Stomach (tissue), 8 donors: ENCODE measurements at regions not wholly inside any gene's neighbourhood (a gene's known extent, or its start where the extent isn't known, plus 50 kb on each side); places are given as distances from the start of the nearest gene placed in this dataset.

Experiments
- DNase-seq, 2 donors: peaks; one replicate each; pipeline versions ENCODE4 v3.0.0 to v3.0.0-alpha.2; 2013 to 2019
- H3K27ac ChIP-seq, 5 donors: fragments of 200-600 bp in 4 of 5; sonication (generic) in 4 of 5; one replicate each; pipeline ENCODE4 v1.5.1; 2013 to 2019; ENCODE audit warnings: mild to moderate bottlenecking in 1 of 5, moderate library complexity in 1 of 5
- H3K27me3 ChIP-seq, 3 donors: fragments of 200-600 bp; sonication (generic); one replicate each; pipeline ENCODE4 v1.5.1; 2017 to 2019; ENCODE audit warnings: mixed run types in 1 of 3
- H3K36me3 ChIP-seq, 4 donors: fragments of 200-600 bp; sonication (generic); 1 replicate in 3 of 4; 2 replicates in 1 of 4; pipeline ENCODE4 v1.5.1; 2016 to 2019
- H3K4me1 ChIP-seq, 4 donors: fragments of 200-600 bp; sonication (generic); one replicate each; pipeline ENCODE4 v1.5.1; 2016 to 2019
- H3K4me3 ChIP-seq, 4 donors: fragments of 200-600 bp; sonication (generic) in 3 of 4; one replicate each; pipeline ENCODE4 v1.5.1; 2016 to 2019; ENCODE audit warnings: mild to moderate bottlenecking in 1 of 4
- H3K9me3 ChIP-seq, 4 donors: fragments of 200-600 bp; sonication (generic); one replicate each; pipeline ENCODE4 v1.5.1; 2016 to 2019
- CTCF ChIP-seq, 7 experiments: fragments of 450-650 bp in 4 of 7; fragments of 200-600 bp in 3 of 7; sonication (generic) in 3 of 7; IDR thresholded peaks; one replicate each; pipeline ENCODE4 v1.5.1; 2016 to 2019; ENCODE audit warnings: antibody characterized with exemption in 7 of 7, control low read depth in 2 of 7, mild to moderate bottlenecking in 1 of 7
- EP300 ChIP-seq: sonication (generic); formaldehyde crosslinking; IDR thresholded peaks from one replicate; pipeline ENCODE4 v1.6.1; 2017; ENCODE audit warnings: antibody characterized with exemption
- POLR2A ChIP-seq, 4 donors: fragments of 450-650 bp; IDR thresholded peaks; one replicate each; pipeline ENCODE4 v1.6.1; 2016; ENCODE audit warnings: antibody characterized with exemption in 4 of 4, control low read depth in 2 of 4, mild to moderate bottlenecking in 1 of 4, moderate library complexity in 1 of 4
- POLR2AphosphoS5 ChIP-seq, 3 donors: sonication (generic); formaldehyde crosslinking; IDR thresholded peaks; one replicate each; pipeline ENCODE4 v1.6.1; 2016; ENCODE audit warnings: antibody characterized with exemption in 3 of 3
- WGBS, 5 donors: extraction: QIAGEN DNeasy Blood & Tissue Kit in 3 of 5; methylation state at CpG; one replicate each; pipeline versions ENCODE4 v1.1.5 to v1.1.7; 2013 to 2018; 5-methylcytosine and 5-hydroxymethylcytosine counted together
- intact Hi-C: fragments of 100-400 bp; cut with DNase I; formaldehyde crosslinking; loops from one replicate; pipeline ENCODE4 v1.15.1; 2023; ENCODE audit warnings: low total_unique reads
- donor health status: healthy with polysubstance abuse.
- donor health status: Bipolar disorder and iron deficiency.
- donor health status: healthy.

GRCh38 chr3:18641916-18642315 is 216.8 kb upstream of the SATB1 start:
- Histone ChIP-seq H3K9me3 (no peaks in the 10 kb centered on the region), H3K36me3 (no peaks in the 10 kb centered on the region), H3K27ac (no peak overlapping the region), H3K27me3 (no peaks in the 10 kb centered on the region), H3K4me3 (no peak overlapping the region), H3K4me1 (no peaks in the 10 kb centered on the region)
- 86 to 95% (median 90%) methylated on average over 3 of the region's 3 CpGs for WGBS, 5 donors
- intact Hi-C loops, result no loop called here
- no peak for TF ChIP-seq EP300
- no peak for TF ChIP-seq CTCF (IDR thresholded peaks at IDR 0.05)
- no peak for TF ChIP-seq POLR2AphosphoS5 (IDR thresholded peaks at IDR 0.05)
- TF ChIP-seq POLR2A (IDR thresholded peaks at IDR 0.05), result no peak
- DNase-seq, result no peak

- DNase-seq, result no peak
- H3K4me1 ChIP-seq, result peaks cover 0 to 7% (median 2%) of the 10 kb centered on the region in 4 donors
- H3K36me3 ChIP-seq, result no peaks in the 10 kb centered on the region
- no peak overlapping the region for H3K27ac ChIP-seq
- 27 to 43% (median 34%) methylated on average over 3 of the region's 3 CpGs for WGBS, 5 donors
- H3K27me3 ChIP-seq, result no peaks in the 10 kb centered on the region
- intact Hi-C loops, result no loop called here
- no peak for TF ChIP-seq POLR2AphosphoS5 (IDR thresholded peaks at IDR 0.05)
- no peak for TF ChIP-seq CTCF (IDR thresholded peaks at IDR 0.05)
- TF ChIP-seq POLR2A (IDR thresholded peaks at IDR 0.05), result no peak
- TF ChIP-seq EP300, result no peak
- H3K4me3 ChIP-seq, result no peak overlapping the region
- no peaks in the 10 kb centered on the region for H3K9me3 ChIP-seq
These were observed 210.1 kb upstream of the SATB1 start for GRCh38 chr3:18635215-18635614.

- 71 to 93% (median 89%) methylated on average over 6 of the region's 6 CpGs for WGBS, 5 donors
- no peaks in the 10 kb centered on the region for H3K36me3 ChIP-seq
- DNase-seq, result no peak
- H3K4me1 ChIP-seq, result peaks cover 0 to 7% (median 2%) of the 10 kb centered on the region in 4 donors
- H3K9me3 ChIP-seq, result no peaks in the 10 kb centered on the region
- no peak overlapping the region for H3K4me3 ChIP-seq
- intact Hi-C loops, result no loop called here
- no peak overlapping the region for H3K27ac ChIP-seq
- TF ChIP-seq CTCF (IDR thresholded peaks at IDR 0.05) (no peak), POLR2AphosphoS5 (IDR thresholded peaks at IDR 0.05) (no peak), POLR2A (IDR thresholded peaks at IDR 0.05) (no peak), EP300 (no peak)
- H3K27me3 ChIP-seq, result no peaks in the 10 kb centered on the region
These were observed 209.3 kb upstream of the SATB1 start for GRCh38 chr3:18634461-18634860.

- Histone ChIP-seq H3K9me3 (no peaks in the 10 kb centered on the region), H3K4me1 (peaks cover 0 to 7% (median 2%) of the 10 kb centered on the region in 4 donors), H3K4me3 (no peak overlapping the region), H3K27ac (no peak overlapping the region), H3K27me3 (no peaks in the 10 kb centered on the region), H3K36me3 (no peaks in the 10 kb centered on the region)
- intact Hi-C loops, result no loop called here
- peak in 1 of 3 donors; percentile 23 for TF ChIP-seq POLR2AphosphoS5 (IDR thresholded peaks at IDR 0.05)
- no peak for TF ChIP-seq POLR2A (IDR thresholded peaks at IDR 0.05)
- DNase-seq, result peak; percentile 11 to 25
- WGBS, 5 donors, result 24 to 52% (median 45%) methylated on average over 7 of the region's 7 CpGs
These were observed 207.9 kb upstream of the SATB1 start for GRCh38 chr3:18633002-18633401.

GRCh38 chr3:18630295-18630694 is 205.2 kb upstream of the SATB1 start:
- Histone ChIP-seq H3K9me3 (no peaks in the 10 kb centered on the region), H3K27ac (no peak overlapping the region), H3K4me3 (no peak overlapping the region), H3K4me1 (peaks cover 0 to 7% (median 2%) of the 10 kb centered on the region in 4 donors), H3K36me3 (no peaks in the 10 kb centered on the region), H3K27me3 (no peaks in the 10 kb centered on the region)
- intact Hi-C loops, result no loop called here
- TF ChIP-seq POLR2AphosphoS5 (IDR thresholded peaks at IDR 0.05), result no peak
- WGBS, 5 donors, result 85 to 93% (median 89%) methylated on average over 4 of the region's 4 CpGs
- no peak for DNase-seq
